Adipocyte (in vitro differentiated cells): ENCODE measurements at regions not wholly inside any gene's neighbourhood (a gene's known extent, or its start where the extent isn't known, plus 50 kb on each side); places are given as distances from the start of the nearest gene placed in this dataset.

ENCODE experiments used
- DNase-seq: peaks from one replicate; pipeline ENCODE4 v3.0.0-alpha.2; 2015; ENCODE audit warnings: low read depth
- H3K27me3 ChIP-seq: replicated peaks from 2 replicates; pipeline ENCODE4 v1.7.0; 2013; ENCODE audit warnings: mild to moderate bottlenecking, low read length, moderate library complexity; ENCODE audit not compliant: control insufficient read depth, insufficient read depth
- H3K36me3 ChIP-seq: 2 replicates; pipeline ENCODE4 v1.7.0; 2013; ENCODE audit warnings: low read length, mild to moderate bottlenecking, moderate library complexity; ENCODE audit not compliant: control insufficient read depth, insufficient read depth, severe bottlenecking
- H3K4me1 ChIP-seq: 2 replicates; pipeline ENCODE4 v1.7.0; 2013; ENCODE audit warnings: mild to moderate bottlenecking, low read length, moderate library complexity; ENCODE audit not compliant: control insufficient read depth, insufficient read depth
- H3K4me3 ChIP-seq: 2 replicates; pipeline ENCODE4 v1.7.0; 2013; ENCODE audit warnings: mild to moderate bottlenecking, low read length, moderate library complexity
- H3K9ac ChIP-seq: 2 replicates; pipeline ENCODE4 v1.7.0; 2013; ENCODE audit warnings: mild to moderate bottlenecking, low read length, moderate library complexity
- H3K9me3 ChIP-seq: 2 replicates; pipeline ENCODE4 v1.7.0; 2013; ENCODE audit warnings: mild to moderate bottlenecking, low read length, moderate library complexity; ENCODE audit not compliant: control insufficient read depth

DNA sequence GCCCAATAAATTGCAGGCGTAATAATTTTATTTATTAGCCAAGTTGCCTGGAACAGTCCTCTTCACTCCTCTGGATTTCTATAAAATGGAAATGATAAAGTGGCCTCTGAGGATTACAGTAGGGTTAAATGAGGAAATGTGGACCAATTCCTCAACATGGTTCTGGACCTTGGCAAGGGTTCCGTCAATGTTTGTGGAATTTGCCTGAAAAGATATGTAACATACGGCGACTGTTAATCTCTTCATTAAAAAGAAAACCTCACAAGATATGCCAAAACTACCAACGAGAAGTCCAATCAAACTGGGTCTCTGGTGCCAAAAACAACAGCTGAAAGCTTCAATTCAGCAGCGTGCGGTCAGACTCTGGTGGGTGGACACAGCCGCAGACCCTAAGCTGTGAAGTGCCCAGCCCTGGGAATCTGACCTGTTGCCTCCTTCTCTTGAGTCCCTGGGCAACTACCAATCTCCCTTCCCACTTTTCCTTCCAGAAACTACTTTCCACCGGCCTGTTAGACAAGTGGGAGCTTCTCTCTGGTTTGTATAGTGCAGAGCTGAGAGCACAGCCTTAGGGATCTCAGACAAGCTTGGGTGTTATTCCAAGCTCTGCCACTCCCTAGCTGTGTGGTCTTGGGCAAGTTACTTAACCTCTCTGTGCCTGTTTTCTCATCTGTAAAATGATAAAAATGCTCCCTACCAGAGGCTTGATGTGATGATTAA lies 190.5 kb upstream of the GSC start:
- Histone ChIP-seq H3K4me1 (peaks cover 14% of the 10 kb centered on the region), H3K36me3 (no peaks in the 10 kb centered on the region), H3K9ac (no peak overlapping the region), H3K27me3 (peaks cover 51% of the 10 kb centered on the region), H3K9me3 (no peaks in the 10 kb centered on the region), H3K4me3 (peak overlapping the region; percentile 42)
- DNase-seq = no peak

DNA sequence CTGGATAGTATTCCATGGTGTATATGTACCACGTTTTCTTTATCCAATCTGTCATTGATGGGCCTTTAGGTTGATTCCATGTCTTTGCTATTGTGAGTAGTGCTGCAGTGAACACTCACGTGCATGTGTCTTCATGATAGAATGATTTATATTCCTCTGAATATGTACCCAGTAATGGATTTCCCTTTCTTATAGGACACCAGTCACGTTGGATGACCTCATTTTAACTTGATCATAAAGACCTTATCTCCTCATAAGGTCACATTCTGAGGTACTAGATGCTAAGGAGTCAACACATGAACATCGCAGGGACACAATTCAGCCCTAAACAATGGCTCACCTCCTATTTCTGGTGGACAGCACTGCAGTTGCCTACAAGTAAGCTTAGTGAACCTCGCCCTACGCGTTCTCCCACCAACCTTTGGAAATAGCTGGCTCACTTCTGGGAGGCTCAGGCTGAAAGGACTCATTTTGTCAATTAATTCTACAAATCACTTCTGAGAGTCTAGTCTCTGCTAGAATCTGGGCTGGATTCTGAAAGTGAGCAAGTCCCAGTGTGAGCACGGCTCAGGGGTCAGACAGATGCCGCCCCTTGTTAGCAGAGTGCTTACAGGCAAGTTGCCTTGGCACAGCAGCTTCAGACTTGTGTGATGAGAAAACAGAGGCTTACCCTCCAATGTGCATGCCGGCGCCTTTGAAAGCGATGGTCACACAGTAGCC lies 183.8 kb upstream of the GSC start:
- H3K27me3 ChIP-seq = peaks cover 40% of the 10 kb centered on the region
- H3K4me1 ChIP-seq = no peaks in the 10 kb centered on the region
- H3K4me3 ChIP-seq = no peak overlapping the region
- H3K9ac ChIP-seq = no peak overlapping the region
- H3K36me3 ChIP-seq = no peaks in the 10 kb centered on the region
- no peak for DNase-seq
- H3K9me3 ChIP-seq = no peaks in the 10 kb centered on the region

DNA sequence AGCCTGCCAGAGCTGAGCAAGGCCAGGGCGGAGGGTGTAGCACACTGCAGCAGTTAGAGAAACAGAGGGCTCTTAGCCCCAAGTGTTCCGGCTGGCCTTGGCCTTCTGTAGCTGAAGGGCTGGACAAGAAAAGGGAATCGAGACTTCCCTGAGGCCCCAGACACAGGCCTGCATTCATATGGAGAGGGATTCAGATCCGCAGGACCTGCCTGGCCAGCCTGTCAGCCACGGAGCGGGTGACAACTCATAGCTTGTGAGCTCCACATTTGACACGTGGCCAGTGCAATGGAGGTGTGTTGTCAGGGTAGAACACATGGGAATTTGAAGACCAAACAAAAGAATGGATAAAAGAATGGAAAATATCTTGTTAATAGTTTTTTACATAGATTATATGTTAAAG lies 182.2 kb upstream of the GSC start:
- peaks cover 11% of the 10 kb centered on the region for H3K9me3 ChIP-seq
- no peaks in the 10 kb centered on the region for H3K36me3 ChIP-seq
- no peak overlapping the region for H3K4me3 ChIP-seq
- DNase-seq = no peak
- no peaks in the 10 kb centered on the region for H3K4me1 ChIP-seq
- peaks cover 23% of the 10 kb centered on the region for H3K27me3 ChIP-seq
- no peak overlapping the region for H3K9ac ChIP-seq

DNA sequence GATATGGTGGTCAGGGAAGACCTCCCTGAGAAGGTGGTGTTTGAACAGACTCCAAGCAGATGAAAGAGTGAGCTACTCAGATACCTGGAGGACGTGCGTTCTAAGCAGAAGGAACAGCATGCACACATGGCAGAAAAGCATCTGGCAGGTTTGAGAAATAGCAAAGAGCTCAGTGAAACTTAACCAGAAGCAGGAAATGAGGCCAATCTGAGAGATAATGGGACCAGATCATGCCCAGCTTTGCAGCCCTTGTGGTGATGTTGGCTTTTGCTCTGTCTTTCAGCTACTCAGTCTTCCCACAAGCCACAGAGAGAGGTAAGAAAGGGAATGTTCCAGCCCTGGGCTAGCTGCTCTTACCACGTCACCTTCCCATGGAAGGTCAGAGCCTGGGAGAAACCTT lies 176.3 kb upstream of the GSC start:
- no peak overlapping the region for H3K9ac ChIP-seq
- DNase-seq = no peak

GRCh38 chr14:94945615-94946014 lies 175.7 kb upstream of the GSC start:
- Histone ChIP-seq H3K9ac (no peak overlapping the region), H3K4me3 (no peak overlapping the region), H3K27me3 (peaks cover 21% of the 10 kb centered on the region), H3K4me1 (no peaks in the 10 kb centered on the region), H3K36me3 (no peaks in the 10 kb centered on the region), H3K9me3 (peaks cover 11% of the 10 kb centered on the region)
- no peak for DNase-seq

More for the DNA sequence above, 176.3 kb upstream of the GSC start:
- Histone ChIP-seq H3K9me3 (peaks cover 11% of the 10 kb centered on the region), H3K27me3 (peaks cover 27% of the 10 kb centered on the region), H3K4me3 (no peak overlapping the region), H3K36me3 (no peaks in the 10 kb centered on the region), H3K4me1 (no peaks in the 10 kb centered on the region)

GRCh38 chr14:94944636-94945258 lies 174.8 kb upstream of the GSC start:
- Histone ChIP-seq H3K4me3 (no peak overlapping the region), H3K4me1 (no peaks in the 10 kb centered on the region), H3K36me3 (no peaks in the 10 kb centered on the region), H3K9ac (no peak overlapping the region), H3K9me3 (peaks cover 11% of the 10 kb centered on the region), H3K27me3 (peaks cover 18% of the 10 kb centered on the region)
- DNase-seq = no peak

GRCh38 chr14:94942601-94943000 lies 172.7 kb upstream of the GSC start:
- no peak overlapping the region for H3K4me3 ChIP-seq
- no peak for DNase-seq
- H3K27me3 ChIP-seq = peaks cover 17% of the 10 kb centered on the region
- no peaks in the 10 kb centered on the region for H3K4me1 ChIP-seq
- no peaks in the 10 kb centered on the region for H3K36me3 ChIP-seq
- H3K9ac ChIP-seq = no peak overlapping the region
- peaks cover 4% of the 10 kb centered on the region for H3K9me3 ChIP-seq

GRCh38 chr14:94941311-94941710 lies 171.4 kb upstream of the GSC start:
- Histone ChIP-seq H3K9me3 (no peaks in the 10 kb centered on the region), H3K4me3 (no peak overlapping the region), H3K4me1 (peaks cover 13% of the 10 kb centered on the region), H3K36me3 (no peaks in the 10 kb centered on the region), H3K27me3 (peaks cover 11% of the 10 kb centered on the region), H3K9ac (no peak overlapping the region)
- no peak for DNase-seq

DNA sequence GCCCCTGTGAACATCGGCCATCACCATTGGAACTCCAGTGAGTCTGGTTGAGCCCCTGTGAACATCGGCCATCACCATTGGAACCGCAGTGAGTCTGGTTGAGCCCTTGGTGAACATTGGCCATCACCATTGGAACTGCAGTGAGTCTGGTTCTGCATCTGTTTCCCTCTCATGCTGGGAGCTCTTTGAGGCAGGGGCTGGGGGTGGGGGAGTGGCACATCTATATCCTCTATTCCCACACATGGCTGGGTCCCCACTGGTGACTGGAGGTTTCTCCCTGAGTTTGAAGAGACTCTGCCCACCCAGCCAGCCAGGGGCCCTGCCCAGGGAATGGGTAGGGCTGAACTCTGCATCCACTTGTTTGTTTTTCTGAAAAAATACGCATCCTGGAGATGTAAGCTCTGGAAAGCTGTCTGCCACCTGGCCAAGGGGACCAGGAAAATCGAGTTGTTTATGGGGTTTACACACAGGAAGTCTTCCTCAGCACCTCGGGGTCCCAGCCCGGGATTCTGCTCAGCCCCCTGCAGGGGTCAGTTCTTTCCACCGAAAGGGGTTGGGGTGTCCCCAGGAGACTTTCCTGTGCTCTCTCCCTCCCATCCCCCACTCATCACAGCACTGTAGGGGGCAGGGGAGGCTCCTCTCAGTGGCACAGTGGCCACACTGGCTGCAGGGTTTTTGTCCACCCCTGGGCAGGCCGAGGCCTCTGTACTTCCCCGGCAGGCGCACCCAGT lies 170.5 kb upstream of the GSC start:
- Histone ChIP-seq H3K4me3 (no peak overlapping the region), H3K4me1 (peaks cover 15% of the 10 kb centered on the region), H3K9ac (no peak overlapping the region), H3K9me3 (no peaks in the 10 kb centered on the region), H3K36me3 (no peaks in the 10 kb centered on the region), H3K27me3 (peaks cover 4% of the 10 kb centered on the region)
- no peak for DNase-seq

- no peak overlapping the region for H3K9ac ChIP-seq
- H3K9me3 ChIP-seq = no peaks in the 10 kb centered on the region
- no peak for DNase-seq
- no peaks in the 10 kb centered on the region for H3K27me3 ChIP-seq
- H3K4me1 ChIP-seq = peaks cover 38% of the 10 kb centered on the region
- H3K36me3 ChIP-seq = no peaks in the 10 kb centered on the region
- H3K4me3 ChIP-seq = no peak overlapping the region
Observed at GRCh38 chr14:94938016-94938415, 168.1 kb upstream of the GSC start.
